ENCODE measurements at regions not wholly inside any gene's neighbourhood (a gene's known extent, or its start where the extent isn't known, plus 50 kb on each side); places are given as distances from the start of the nearest gene placed in this dataset.

GRCh38 chr3:83835040-83835439, 1123.7 kb upstream of the CADM2 start (continued):
- no peak for TF ChIP-seq AEBP2 (tag by site-specific recombination; IDR thresholded peaks at IDR 0.05; ENCODE audit: borderline replicate concordance)
- TF ChIP-seq, protein P1, sequence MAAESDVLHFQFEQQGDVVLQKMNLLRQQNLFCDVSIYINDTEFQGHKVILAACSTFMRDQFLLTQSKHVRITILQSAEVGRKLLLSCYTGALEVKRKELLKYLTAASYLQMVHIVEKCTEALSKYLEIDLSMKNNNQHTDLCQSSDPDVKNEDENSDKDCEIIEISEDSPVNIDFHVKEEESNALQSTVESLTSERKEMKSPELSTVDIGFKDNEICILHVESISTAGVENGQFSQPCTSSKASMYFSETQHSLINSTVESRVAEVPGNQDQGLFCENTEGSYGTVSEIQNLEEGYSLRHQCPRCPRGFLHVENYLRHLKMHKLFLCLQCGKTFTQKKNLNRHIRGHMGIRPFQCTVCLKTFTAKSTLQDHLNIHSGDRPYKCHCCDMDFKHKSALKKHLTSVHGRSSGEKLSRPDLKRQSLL (tag by site-specific recombination; IDR thresholded peaks at IDR 0.05): no peak
- no peak for TF ChIP-seq ZNF747 (tag by site-specific recombination; IDR thresholded peaks at IDR 0.05)
- no peak for TF ChIP-seq ZNF596 (tag by site-specific recombination; IDR thresholded peaks at IDR 0.05)

DNA sequence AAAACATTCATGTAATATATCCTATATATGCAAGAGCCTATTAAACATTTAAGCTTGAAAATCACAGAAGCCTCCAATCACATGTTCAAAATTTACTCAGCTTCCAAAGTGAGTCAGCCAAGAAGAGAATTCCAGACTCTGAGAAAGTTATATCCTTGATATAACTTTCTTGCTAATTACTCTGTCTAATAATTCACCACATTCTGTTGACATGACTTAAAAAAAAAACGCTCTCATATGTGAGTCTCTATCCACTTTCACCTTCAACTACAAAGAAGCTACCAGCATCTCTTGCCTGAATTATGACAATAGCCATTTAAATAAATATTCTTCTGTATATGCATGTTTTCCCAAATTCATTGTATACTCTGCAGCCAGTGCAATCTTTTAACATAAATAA, 1116.3 kb upstream of the CADM2 start:
- TF ChIP-seq ZNF416 (tag by site-specific recombination; IDR thresholded peaks at IDR 0.05) (no peak), ZNF654 (tag by site-specific recombination; IDR thresholded peaks at IDR 0.05; ENCODE audit: low read depth) (no peak), ZNF19 (tag by site-specific recombination; IDR thresholded peaks at IDR 0.05; ENCODE audit: low read depth) (no peak)
- CTCF ChIA-PET: interaction anchor here (0.6 to 0.7 kb wide), 2 partner anchors 300 to 1651 kb away, joined by 3 read pairs; no protein-coding TSS in a partner anchor
- POLR2A ChIA-PET: no interaction called here

GRCh38 chr3:83843716-83844115, 1115.1 kb upstream of the CADM2 start:
- no peaks in the 10 kb centered on the region for H3K9me3 ChIP-seq (ENCODE audit: control insufficient read depth, insufficient read depth, low read depth, low read length)
- TF ChIP-seq SALL2 (tag by site-specific recombination; IDR thresholded peaks at IDR 0.05; ENCODE audit: borderline replicate concordance): no peak
- no peak for TF ChIP-seq ZNF626 (tag by site-specific recombination; IDR thresholded peaks at IDR 0.05)
- no peak for TF ChIP-seq ZBTB10 (tag by site-specific recombination; IDR thresholded peaks at IDR 0.05)
- no peak for TF ChIP-seq ZSCAN30 (tag by site-specific recombination; IDR thresholded peaks at IDR 0.05)
- TF ChIP-seq ZNF133 (tag by site-specific recombination; IDR thresholded peaks at IDR 0.05): no peak
- TF ChIP-seq ZNF341 (tag by site-specific recombination; IDR thresholded peaks at IDR 0.05; ENCODE audit: low read depth): no peak
- TF ChIP-seq, protein P2, sequence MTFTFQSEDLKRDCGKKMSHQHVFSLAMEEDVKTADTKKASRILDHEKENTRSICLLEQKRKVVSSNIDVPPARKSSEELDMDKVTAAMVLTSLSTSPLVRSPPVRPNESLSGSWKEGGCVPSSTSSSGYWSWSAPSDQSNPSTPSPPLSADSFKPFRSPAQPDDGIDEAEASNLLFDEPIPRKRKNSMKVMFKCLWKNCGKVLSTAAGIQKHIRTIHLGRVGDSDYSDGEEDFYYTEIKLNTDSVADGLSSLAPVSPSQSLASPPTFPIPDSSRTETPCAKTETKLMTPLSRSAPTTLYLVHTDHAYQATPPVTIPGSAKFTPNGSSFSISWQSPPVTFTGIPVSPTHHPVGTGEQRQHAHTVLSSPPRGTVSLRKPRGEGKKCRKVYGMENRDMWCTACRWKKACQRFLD (tag by site-specific recombination; IDR thresholded peaks at IDR 0.05): no peak
- TF ChIP-seq, protein P3, sequence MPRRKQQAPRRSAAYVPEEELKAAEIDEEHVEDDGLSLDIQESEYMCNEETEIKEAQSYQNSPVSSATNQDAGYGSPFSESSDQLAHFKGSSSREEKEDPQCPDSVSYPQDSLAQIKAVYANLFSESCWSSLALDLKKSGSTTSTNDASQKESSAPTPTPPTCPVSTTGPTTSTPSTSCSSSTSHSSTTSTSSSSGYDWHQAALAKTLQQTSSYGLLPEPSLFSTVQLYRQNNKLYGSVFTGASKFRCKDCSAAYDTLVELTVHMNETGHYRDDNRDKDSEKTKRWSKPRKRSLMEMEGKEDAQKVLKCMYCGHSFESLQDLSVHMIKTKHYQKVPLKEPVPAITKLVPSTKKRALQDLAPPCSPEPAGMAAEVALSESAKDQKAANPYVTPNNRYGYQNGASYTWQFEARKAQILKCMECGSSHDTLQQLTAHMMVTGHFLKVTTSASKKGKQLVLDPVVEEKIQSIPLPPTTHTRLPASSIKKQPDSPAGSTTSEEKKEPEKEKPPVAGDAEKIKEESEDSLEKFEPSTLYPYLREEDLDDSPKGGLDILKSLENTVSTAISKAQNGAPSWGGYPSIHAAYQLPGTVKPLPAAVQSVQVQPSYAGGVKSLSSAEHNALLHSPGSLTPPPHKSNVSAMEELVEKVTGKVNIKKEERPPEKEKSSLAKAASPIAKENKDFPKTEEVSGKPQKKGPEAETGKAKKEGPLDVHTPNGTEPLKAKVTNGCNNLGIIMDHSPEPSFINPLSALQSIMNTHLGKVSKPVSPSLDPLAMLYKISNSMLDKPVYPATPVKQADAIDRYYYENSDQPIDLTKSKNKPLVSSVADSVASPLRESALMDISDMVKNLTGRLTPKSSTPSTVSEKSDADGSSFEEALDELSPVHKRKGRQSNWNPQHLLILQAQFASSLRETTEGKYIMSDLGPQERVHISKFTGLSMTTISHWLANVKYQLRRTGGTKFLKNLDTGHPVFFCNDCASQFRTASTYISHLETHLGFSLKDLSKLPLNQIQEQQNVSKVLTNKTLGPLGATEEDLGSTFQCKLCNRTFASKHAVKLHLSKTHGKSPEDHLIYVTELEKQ (tag by site-specific recombination; IDR thresholded peaks at IDR 0.05; ENCODE audit: borderline replicate concordance): no peak
- TF ChIP-seq ZNF776 (tag by site-specific recombination; IDR thresholded peaks at IDR 0.05; ENCODE audit: borderline replicate concordance): no peak
- TF ChIP-seq ZNF350 (tag by site-specific recombination; IDR thresholded peaks at IDR 0.05): no peak
- TF ChIP-seq ZNF169 (tag by site-specific recombination; IDR thresholded peaks at IDR 0.05): no peak
- no peak for TF ChIP-seq CTCF (tag by site-specific recombination; IDR thresholded peaks at IDR 0.05)
- TF ChIP-seq, protein P4, sequence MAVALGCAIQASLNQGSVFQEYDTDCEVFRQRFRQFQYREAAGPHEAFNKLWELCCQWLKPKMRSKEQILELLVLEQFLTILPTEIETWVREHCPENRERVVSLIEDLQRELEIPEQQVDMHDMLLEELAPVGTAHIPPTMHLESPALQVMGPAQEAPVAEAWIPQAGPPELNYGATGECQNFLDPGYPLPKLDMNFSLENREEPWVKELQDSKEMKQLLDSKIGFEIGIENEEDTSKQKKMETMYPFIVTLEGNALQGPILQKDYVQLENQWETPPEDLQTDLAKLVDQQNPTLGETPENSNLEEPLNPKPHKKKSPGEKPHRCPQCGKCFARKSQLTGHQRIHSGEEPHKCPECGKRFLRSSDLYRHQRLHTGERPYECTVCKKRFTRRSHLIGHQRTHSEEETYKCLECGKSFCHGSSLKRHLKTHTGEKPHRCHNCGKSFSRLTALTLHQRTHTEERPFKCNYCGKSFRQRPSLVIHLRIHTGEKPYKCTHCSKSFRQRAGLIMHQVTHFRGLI (tag by site-specific recombination; IDR thresholded peaks at IDR 0.05): no peak
- H3K36me3 ChIP-seq (ENCODE audit: control insufficient read depth in 2 of 2, insufficient read depth in 1 of 2, low read length in 2 of 2): no peaks in the 10 kb centered on the region
- H3K4me3 ChIP-seq (ENCODE audit: low read depth, low read length): no peak overlapping the region
- POLR2A ChIA-PET: no interaction called here
- no peaks in the 10 kb centered on the region for H3K4me1 ChIP-seq (ENCODE audit: control insufficient read depth, insufficient read depth, low read length)
- CTCF ChIA-PET: no interaction called here
- H3K27ac ChIP-seq (ENCODE audit: extremely low read depth, low read depth, low read length): no peak overlapping the region

More for the DNA sequence above, 1116.3 kb upstream of the CADM2 start:
- H3K9me3 ChIP-seq (ENCODE audit: control insufficient read depth, insufficient read depth, low read depth, low read length): no peaks in the 10 kb centered on the region
- H3K4me3 ChIP-seq (ENCODE audit: low read depth, low read length): no peak overlapping the region
- H3K4me1 ChIP-seq (ENCODE audit: control insufficient read depth, insufficient read depth, low read length): no peaks in the 10 kb centered on the region
- H3K36me3 ChIP-seq (ENCODE audit: control insufficient read depth in 2 of 2, insufficient read depth in 1 of 2, low read length in 2 of 2): no peaks in the 10 kb centered on the region
- H3K27ac ChIP-seq (ENCODE audit: extremely low read depth, low read depth, low read length): no peak overlapping the region

Measured in HEK293 (cell line).